T follicular helper cell (primary cell): ENCODE measurements at regions not wholly inside any gene's neighbourhood (a gene's known extent, or its start where the extent isn't known, plus 50 kb on each side); places are given as distances from the start of the nearest gene placed in this dataset.
"Not testable (repeated sequence)": the region's sequence is repeated elsewhere in the genome, so short reads cannot be mapped to it uniquely, and the experiment has no call there.

Experiments used
- DNase-seq: peaks from one replicate; pipeline ENCODE4 v3.0.0-alpha.2; 2020; ENCODE audit warnings: low read depth

DNA sequence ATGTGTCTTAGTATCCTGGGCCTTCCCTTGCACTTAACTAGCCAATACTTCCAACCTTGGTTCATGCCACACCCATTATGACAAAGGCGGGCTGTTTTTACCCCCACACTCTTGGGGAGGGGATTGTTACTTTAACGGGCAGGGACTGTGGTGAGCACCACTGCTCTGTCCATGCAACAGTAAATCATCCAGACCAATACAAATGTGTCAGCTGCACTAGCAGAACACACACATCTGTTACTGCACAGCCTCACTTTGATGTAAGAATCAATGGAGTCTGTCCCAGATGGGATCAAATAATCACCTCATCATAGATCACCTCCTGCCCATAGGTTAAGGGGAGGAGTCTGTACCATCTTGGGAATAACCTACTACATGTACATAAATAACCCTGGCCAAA is 58.1 kb downstream of the NPAP1 start:
- no peak for DNase-seq

DNA sequence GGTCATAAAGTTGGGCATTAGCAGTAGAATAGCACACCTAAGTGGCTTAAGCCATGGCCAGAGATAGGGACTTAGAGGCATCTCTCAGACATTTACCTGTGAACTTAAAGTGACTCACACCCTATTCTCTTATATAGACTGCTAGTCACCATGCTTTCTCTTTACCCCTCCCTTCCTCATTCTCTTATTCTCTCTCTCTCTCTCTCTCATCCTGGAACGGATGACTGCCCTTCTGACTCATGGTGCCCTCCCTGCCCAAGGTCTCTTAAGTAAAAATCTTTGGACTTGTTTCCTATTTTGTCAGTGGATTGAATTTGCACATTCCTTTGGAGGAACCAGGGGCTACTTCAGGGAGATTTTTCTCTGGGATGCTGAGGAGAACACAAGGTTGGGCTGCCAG is 58.8 kb downstream of the NPAP1 start:
- DNase-seq: no peak

DNA sequence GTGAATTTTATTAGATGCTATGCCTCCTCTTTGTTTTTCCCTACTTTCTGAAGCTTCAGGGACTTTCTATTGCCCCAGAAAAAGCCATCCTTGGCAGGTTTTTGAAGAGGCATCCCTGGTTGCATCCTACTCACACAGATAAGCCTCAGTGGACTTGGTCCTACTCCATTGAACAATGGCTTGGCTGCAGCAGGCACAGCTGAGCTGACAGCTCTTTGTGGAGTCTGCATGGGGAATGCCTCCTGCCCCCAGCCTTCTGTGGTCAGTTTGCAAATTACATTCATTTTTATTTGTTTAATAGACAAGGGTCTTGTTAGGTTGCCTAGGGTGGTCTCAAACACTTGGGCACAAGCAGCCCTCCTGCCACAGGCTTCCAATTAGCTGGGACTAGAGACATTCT is 69.7 kb downstream of the NPAP1 start:
- DNase-seq: no peak

DNA sequence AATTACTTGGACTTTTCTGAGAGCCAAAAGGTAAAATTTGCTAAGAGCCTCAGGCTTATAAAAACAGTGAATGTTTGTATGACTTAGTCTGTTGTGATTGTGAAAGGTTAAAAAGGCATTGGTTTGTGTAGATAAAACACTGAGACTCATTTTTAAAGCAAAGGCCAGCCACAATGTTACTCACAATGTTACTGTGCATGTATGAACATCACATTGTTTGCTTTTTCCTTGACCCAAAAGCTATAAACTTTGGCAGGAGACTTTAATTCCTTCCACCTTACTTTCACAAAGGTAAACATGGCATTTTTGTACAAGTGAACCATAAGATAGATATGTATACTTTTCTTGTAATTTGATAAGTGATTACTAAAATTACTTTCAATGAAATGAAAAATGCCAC is 70.5 kb downstream of the NPAP1 start:
- no peak for DNase-seq

DNA sequence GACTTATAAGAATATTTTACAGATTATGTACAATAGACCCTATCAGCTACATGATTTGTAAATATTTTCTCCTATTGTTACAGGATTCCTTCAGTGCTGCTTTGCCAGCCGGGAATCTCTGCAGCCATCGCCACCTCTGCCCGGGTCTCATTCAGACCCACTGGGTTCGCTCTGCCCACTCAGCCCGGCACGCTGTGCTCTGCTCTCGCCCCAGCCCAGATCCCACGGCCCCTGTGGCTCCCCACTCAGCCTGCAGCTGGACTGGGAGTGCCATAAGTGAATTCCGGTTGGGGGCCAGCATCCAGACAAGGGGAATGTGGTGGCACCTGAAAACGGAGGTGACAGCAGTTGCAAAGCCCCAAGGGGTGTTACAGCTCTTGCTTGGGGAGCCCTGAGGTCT is 71.8 kb downstream of the NPAP1 start:
- no peak for DNase-seq

DNA sequence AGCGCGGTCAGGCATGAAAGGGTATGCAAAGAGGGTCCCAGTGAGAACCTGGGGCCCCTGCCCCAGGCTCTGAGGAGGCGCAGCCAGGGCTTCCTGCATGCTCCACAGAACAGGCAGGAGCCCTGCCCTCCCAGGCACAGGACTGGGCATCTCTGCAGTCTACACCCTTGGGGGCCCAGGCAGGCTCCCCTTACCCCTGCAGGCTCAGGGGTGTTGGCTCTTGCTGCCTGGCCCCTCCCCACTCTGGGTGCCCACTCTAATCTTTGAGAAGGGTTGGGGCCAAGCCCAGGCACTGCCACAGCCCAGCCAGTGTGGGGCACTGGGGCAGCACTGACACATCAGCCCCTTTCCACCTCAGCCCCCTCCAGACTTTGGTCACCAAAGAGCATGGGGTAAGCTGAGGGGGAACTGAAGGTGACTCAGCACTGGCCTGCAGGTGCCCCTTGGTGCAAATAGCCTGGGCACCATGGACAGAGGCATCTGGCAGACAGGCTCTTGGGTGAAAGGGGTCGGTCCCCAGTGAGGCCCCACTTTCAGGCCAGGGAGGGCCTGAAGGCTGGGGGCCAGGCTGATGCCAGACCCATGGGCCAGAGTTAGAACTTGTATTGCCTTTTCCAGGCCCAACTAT is 73.4 kb downstream of the NPAP1 start:
- no peak for DNase-seq

DNA sequence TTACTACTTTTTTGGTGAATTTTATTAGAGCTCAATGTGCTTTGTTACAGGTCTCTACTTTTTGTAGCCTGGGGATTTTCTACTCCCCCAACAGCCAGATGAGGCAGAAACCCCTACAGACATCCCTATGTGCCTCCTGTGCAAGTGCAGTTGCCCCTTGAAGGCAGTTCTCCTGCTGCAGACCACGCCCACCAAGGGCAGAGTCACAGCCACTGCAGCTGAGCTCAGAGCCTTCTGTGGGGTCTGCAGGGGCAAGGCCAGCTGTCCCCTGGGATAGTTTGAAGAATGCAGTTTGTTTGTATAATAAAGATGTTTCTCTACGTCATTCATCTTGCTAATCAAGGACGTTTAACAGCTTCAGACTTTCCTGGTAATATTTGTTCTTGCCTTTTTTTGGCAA is 76.8 kb downstream of the NPAP1 start:
- DNase-seq: no peak

DNA sequence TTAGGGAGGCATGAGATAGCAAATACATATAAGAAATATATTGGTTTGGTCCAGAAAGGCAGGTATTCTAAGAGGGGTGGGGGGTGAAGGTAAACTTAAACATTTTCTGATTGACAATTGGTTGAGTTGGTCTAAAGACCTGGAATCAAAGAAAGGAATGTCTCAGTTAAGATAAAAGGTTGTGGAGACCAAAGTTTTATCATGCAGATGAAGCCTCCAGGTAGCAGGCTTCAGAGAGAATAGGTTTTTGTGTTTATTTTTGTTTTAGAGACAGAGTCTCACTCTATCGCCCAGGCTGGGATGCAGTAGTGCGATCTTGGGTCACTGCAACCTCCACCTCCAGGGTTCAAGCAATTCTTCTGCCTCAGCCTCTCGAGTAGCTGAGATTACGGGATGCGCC is 80.5 kb downstream of the NPAP1 start:
- DNase-seq: no peak

DNA sequence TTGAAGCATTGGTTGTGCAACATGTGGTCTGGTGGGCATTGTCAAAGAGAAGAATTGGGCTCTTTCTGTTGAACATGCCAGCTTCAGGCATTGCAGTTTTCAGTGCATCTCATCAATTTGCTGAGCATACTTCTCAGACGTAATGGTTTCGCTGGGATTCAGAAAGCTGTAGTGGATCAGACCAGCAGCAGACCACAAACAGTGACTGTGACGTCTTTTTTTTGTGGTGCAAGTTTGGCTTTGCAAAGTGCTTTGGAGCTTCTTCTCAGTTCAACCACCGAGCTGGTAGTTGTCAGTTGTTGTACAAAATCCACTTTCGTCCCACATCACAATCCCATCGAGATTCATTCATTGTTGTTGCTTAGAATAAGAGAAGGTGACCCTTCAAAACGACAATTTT is 84.5 kb downstream of the NPAP1 start:
- no peak for DNase-seq

DNA sequence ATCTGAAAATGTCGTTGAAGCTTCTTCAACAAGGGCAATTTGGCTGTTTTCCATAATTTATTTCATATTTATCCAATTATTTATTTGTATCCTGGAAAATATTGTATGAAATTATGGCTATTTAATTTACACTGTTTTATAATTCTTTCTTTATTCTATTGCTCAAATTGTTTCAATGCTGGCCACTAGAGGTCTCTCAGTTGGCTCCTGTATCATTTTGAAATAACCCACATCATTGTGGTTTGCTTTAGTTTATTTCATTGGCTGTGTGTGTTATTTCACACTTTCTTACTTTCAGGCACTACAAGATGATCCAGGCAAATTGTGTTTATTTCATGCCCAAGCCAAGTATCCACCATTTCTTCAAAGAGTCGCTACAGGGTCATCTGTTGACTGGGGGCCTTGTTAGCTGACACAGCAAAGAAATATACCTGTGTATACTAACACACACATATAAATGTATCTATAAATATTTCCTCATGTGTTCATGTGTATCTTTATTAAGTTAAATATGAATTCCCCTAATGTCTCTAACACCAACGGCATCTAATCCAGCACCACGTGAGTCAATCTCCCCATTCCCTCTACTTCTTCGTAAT is 86.2 kb downstream of the NPAP1 start:
- no peak for DNase-seq

DNA sequence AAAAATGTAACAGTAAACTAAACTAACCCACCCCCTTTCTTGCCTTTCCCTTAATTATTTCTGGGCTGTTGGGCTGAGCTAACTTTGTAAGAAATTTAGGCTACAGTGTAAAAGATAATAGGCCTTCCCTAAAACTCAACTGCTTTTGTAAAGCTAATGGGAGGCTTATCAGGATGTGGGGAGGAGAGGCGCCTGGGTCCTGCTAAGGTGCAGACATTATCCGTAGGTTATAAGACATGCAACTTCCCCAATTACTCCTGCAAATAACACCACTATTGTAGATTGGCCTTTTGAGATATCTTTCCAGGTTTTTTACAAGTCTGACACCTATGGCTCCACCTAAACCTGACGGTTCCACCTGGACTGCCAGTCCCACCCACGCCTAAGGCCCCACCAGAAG is 88.3 kb downstream of the NPAP1 start:
- no peak for DNase-seq

DNA sequence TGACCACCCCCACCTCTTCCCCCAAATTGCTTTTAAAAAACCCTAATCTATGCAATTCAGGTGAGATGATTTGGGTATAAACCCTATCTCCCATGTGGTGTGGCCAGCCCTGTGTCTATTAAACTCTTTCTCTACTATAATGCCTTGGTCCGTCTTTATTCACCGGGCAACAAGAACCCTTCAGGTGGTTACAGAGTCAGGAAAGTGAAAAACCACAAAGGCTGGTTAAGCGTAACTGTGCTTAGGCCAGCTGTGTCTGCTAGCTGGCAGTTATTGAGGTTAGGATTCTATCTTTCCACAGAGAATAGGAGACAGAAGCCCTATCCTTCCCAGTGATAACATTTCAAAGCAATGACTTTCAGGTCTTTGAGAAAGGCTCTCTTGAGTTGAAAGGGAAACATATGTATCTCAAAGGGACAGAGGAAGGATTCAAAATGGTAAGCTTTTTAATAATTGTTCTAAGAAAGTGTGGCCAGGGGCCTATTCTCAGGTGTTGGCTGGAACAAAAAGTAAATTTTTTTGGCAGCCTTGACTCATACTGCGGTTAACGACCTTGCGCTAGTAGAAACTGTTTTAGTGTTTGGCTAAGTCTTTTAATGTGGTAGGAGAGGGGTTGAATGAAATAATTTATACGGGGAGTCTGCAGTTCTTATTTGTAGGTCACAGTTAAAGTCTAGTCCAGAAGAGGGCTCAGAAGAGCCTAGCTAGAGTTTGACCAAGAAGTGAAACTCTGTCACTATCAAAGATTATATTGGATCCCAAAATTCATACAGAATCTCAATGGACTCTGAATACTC is 89.0 kb downstream of the NPAP1 start:
- no peak for DNase-seq

DNA sequence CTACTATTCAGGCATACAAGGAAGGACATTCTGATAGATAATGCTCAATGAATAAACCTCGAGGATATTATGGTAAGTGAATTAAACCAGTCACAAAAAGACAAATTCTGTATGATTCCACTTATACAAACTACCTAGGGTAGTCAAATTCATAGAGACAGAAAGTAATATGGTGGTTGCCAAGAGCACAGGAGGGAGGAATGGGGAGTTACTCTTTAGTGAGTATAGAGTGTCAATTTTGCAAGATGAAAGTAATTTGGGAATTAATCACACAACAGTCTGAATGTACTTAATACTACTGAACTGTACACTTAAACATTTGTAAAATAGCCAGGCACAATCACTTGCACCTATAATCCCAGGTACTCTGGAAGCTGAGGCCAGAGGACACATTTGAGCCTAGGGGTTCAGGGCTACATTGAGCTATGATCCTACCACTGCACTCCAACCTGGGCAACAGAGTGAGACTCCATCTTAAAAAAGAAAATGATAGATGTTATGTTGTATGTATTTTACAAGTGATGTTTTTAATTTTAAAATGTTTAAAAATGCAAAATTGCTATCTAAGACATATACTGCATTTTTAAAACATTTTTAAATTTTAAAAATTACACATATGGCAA is 91.0 kb downstream of the NPAP1 start:
- DNase-seq: no peak

DNA sequence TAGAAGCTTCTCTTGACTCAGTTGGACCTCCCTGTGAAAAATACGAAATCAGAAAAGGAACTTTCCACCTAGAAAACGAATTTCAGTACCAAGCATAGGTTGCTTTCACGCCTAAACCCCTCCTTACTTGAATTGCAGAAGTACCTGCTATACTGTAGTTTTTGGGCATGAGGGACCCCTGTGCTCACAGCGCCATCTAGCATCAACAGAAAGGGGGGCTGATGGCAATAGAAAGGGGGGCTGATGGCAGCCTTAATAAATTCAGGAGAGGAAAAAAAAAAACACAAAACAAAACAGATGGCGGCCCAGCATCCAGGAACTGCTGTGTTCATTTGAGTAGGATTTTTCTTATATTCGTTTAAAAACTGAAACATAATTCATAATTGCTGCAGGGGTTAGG is 96.7 kb downstream of the NPAP1 start:
- no peak for DNase-seq

DNA sequence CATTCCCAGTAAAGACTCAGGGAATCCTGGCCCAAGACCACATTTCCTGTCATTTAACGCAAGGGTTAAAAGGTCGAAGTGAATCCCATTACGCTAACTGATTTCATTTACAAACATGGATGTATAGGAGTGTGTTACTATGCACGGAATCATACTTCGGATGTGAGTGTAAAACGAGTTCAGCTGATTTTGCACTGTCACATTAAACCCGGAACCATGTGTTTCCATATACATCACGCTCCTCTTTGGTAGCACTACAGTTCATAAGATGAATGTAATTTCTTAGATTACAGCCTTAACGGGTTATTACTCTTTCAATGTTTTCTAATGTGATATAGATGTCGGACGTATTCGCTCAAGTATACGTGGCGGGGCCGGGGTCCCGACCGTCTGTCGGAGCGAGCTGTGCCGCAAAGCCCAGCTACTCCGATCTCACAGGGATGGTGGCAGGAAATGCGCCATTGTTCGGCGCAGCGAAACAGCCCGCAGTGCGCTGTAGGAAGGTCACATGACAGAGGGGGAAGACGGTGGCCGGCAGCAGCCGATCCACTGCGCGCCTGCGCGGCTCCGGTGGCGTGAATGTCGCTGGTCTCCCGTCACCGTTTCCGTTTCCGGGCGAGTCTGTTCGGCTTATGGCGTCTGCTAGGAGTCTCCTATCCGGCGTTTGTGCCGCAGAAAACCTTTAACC is 97.3 kb downstream of the NPAP1 start:
- peak; percentile 47 for DNase-seq

DNA sequence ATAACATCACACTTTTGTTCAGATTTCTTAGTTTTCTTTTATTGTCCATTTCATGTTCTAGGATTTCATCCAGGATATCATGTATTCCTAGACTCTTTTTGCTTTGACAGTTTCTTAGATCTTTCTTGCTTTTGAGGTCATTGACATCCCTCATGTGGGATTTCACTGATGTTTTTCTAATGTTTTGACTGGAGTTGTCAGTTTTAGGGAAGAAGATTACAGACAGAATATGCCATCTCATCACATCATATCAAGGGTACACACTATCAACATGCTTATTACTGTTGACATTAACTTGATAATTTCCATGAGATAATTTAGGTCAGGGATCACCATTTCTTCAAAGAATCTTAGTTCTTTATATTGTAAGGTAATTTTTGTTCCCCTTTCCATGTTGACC is 101.7 kb downstream of the NPAP1 start:
- no peak for DNase-seq

DNA sequence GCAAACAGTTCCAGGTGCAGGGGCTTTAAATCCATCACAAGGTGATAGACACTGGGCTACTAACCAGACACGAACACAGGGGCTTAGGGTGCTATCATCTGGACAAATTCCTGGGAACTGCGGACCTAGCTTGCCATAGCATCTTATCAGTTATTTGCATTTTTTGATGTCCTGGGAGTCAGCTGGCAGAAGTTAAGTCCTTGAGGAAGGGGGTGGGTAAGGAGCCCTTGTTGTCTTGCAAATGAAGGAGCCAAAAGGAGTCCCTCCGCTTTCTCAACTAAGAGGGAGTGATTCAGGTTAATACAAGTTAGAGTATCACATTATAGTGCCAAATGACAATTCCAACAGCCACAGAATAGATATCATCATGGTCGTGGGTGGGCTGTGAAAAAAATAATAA is 108.9 kb downstream of the NPAP1 start:
- no peak for DNase-seq

DNA sequence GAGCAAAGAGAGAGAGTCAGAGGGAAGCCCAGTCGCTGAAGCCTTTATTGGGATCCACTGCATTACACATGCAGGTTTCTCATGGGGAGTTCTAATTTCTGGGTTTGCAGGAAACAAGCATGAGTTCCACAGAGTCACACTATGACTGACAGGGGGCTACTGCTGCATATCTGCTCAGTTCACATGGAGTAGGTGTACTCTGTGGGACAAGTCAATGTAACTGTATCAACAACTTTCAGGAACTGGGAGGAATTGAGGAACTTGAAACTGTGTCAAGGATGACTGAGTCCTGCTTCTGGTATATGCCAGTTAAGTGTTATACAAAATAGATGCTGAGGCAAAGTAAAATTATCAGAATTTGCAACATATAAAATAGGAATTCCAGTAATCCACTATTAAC is 110.8 kb downstream of the NPAP1 start:
- DNase-seq: no peak

DNA sequence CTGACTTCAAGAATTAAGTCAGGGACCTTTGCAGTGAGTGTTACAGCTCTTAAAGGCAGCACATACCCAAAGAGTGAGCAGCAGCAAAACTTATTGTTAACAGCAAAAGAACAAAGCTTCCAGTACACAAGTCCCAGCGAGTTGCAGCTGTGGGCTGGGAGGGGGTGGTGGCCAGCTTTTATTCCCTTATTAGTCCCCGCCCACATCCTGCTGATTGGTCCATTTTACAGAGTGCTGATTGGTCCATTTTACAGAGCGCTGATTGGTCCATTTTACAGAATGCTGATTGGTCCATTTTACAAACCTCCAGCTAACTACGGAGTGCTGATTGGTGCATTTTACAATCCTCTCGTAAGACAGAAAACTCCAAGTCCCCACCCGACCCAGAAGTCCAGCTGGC is 127.0 kb downstream of the NPAP1 start:
- DNase-seq: not testable (repeated sequence)

DNA sequence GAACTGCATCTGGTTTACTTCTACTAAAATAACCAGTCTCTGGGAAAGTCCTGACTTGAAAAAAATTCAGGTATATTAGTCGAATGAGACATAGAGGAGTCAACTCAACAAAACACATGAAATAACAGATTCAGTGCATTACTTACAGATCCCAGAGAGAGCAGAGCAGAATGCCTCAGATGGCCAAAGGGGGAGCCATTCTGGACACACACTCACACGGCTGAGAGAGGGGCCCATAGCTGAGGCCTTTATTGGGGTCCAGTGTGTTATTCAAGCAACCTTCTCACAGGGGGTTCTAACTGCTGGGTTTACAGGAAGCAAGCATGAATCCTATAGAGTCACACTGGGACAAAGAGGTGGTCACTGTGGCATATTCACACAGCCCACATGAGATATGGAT is 135.1 kb upstream of the SNRPN start:
- DNase-seq: no peak

DNA sequence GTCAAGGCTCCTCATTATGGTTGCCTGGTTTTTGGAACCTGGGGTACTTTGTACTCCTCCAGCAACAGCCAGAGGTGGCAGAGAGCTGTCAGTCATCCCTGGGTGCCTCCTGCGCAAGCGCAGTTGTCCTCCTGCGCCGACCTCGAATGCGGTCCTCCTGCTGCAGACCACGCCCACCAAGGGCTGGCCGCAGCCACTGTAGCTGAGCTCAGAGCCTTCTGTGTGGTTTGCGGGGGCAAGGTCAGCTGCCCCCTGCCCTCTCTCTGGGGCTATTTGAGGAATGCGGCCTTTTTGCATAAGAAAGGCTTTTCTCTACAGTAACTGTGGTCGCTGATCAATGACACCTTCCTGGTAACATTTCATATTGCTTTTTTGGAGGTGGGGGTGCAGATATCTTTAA is 131.3 kb upstream of the SNRPN start:
- DNase-seq: no peak

DNA sequence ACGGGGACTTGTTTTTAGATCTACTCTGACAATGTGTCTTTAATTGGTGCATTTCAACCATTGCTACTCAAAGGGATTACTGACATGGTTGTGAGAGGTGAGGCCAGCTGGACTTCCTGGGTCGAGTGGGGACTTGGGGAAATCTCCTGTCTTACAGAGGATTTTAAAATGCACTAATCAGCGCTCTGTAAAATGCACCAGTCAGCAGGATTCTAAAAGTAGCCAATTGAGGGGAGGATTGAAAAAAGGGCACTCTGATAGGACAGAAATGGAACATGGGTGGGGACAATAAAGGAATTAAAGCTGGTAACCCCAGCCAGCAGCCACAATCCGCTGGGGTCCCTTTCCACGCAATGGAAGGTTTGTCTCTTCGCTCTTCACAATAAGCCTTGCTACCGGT is 122.5 kb upstream of the SNRPN start:
- DNase-seq: no peak

DNA sequence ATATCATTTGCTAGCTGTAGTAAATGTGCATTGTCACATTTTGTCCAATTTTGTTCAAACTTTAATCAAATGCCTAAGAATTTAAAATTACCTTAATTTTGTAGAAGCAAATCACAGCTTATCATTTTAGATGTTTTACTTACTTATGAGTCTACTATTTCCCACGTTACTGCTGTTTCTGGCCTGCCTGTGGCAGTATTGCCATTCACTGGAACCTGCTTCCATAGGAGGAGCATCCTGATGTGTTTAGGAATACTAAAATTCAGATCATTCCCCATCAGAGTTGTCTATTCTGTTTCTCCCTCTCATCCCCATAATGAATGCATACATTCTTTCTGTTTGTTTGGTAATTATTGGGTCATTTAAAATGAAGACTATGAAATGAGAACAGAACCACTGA is 119.5 kb upstream of the SNRPN start:
- DNase-seq: no peak
